Lower leg skin (tissue), 4 donors: ENCODE measurements at regions not wholly inside any gene's neighbourhood (a gene's known extent, or its start where the extent isn't known, plus 50 kb on each side); places are given as distances from the start of the nearest gene placed in this dataset.

Source experiments
- DNase-seq, 2 donors: peaks; one replicate each; pipeline ENCODE4 v3.0.0-alpha.2; 2019; ENCODE audit warnings: low spot score in 2 of 2
- H3K4me3 ChIP-seq: fragments of 200-600 bp; sonication (generic); 2 replicates; pipeline ENCODE4 v1.5.1; 2017; ENCODE audit warnings: mild to moderate bottlenecking, low read depth; ENCODE audit not compliant: poor library complexity, severe bottlenecking
- POLR2A ChIP-seq, 2 donors: fragments of 450-650 bp; IDR thresholded peaks; one replicate each; pipeline ENCODE4 v1.6.1; 2016 to 2017; ENCODE audit warnings: antibody characterized with exemption in 2 of 2, mild to moderate bottlenecking in 1 of 2, moderate library complexity in 1 of 2
- WGBS, 2 donors: methylation state at CpG; one replicate each; pipeline ENCODE4 v1.1.5; 2018; 5-methylcytosine and 5-hydroxymethylcytosine counted together
- intact Hi-C: fragments of 100-400 bp; cut with DNase I; formaldehyde crosslinking; loops from one replicate; pipeline ENCODE4 v1.15.0; 2023; ENCODE audit warnings: low total_unique reads
- TF ChIP-seq, protein P1 (sequence below), 3 donors: fragments of 450-650 bp; IDR thresholded peaks; one replicate each; pipeline ENCODE4 v1.5.1; 2016; ENCODE audit warnings: antibody characterized with exemption in 3 of 3, mild to moderate bottlenecking in 3 of 3, moderate library complexity in 2 of 3

DNA sequence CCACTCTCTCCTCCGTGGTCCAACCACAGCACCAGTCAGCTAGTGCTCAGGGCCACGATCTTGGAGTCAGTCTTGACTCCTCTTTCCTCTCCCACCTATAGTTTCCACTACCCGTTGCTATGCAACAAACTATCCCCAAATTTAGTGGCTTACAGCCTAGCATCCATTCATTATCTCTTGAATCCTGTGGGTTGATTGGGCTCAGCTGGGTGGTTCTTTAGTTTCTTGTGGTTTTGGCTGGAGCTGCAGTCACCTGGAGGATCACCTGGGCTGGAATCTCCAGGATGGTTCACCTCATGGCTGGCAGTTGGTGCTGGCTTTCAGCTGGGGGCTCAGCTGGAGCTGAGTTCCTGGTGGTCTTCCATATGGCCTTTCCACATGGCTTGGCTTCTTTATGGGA lies 149.9 kb downstream of the ASB1 start:
- TF ChIP-seq POLR2A (IDR thresholded peaks at IDR 0.05): no peak
- no peak overlapping the region for H3K4me3 ChIP-seq
- intact Hi-C loops: no loop called here
- 93% methylated on average over 3 of the region's 3 CpGs for WGBS, 2 donors
- DNase-seq: no peak

DNA sequence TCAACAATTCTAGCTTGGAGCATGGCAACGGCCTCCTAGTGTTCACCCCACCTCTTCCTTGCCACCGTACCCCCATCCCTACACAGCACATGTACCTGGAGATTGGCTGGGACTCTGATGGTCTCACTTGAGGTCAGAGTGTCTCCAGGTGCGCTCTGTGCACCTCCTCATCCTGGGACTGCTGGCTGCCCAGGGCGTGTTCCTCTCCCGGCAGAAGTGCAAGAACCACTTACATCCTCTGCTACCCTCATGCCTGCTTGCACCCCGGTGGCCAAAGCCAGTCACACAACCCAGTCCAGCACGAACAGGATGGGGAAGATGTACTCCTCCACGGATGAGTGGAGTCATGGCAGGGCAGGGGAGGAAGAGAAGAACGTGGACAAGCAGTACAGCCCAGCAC lies 151.5 kb downstream of the ASB1 start:
- TF ChIP-seq POLR2A (IDR thresholded peaks at IDR 0.05): no peak
- H3K4me3 ChIP-seq: no peak overlapping the region
- intact Hi-C loops: no loop called here
- 81% methylated on average over 8 to 9 of the region's 9 CpGs for WGBS, 2 donors
- DNase-seq: no peak

DNA sequence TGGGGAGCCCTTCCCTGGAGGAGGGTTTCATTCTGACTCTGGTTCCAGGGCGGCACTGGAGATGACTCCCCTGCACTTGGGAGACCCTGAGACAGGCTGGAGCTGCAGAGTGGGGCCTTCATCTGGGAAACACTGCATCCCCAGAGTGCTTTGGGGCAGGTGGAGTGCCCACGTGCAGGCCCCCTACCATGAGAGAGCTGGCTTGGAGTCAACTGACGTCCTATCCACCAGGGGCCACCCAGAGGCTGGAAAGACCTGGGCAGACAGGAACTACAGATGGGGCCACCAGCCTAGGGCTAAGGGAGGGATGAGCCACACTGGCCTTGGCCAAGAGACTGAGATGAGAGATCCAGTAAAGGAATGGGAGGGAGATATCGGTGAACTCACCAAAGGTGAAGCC lies 153.8 kb downstream of the ASB1 start:
- intact Hi-C loops: no loop called here
- no peak overlapping the region for H3K4me3 ChIP-seq
- TF ChIP-seq, protein P1, sequence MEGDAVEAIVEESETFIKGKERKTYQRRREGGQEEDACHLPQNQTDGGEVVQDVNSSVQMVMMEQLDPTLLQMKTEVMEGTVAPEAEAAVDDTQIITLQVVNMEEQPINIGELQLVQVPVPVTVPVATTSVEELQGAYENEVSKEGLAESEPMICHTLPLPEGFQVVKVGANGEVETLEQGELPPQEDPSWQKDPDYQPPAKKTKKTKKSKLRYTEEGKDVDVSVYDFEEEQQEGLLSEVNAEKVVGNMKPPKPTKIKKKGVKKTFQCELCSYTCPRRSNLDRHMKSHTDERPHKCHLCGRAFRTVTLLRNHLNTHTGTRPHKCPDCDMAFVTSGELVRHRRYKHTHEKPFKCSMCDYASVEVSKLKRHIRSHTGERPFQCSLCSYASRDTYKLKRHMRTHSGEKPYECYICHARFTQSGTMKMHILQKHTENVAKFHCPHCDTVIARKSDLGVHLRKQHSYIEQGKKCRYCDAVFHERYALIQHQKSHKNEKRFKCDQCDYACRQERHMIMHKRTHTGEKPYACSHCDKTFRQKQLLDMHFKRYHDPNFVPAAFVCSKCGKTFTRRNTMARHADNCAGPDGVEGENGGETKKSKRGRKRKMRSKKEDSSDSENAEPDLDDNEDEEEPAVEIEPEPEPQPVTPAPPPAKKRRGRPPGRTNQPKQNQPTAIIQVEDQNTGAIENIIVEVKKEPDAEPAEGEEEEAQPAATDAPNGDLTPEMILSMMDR (IDR thresholded peaks at IDR 0.05): no peak
- TF ChIP-seq POLR2A (IDR thresholded peaks at IDR 0.05): no peak
- peak in 1 of 2 donors; percentile 50 for DNase-seq
- 78% methylated on average over 4 of the region's 4 CpGs for WGBS, 2 donors

DNA sequence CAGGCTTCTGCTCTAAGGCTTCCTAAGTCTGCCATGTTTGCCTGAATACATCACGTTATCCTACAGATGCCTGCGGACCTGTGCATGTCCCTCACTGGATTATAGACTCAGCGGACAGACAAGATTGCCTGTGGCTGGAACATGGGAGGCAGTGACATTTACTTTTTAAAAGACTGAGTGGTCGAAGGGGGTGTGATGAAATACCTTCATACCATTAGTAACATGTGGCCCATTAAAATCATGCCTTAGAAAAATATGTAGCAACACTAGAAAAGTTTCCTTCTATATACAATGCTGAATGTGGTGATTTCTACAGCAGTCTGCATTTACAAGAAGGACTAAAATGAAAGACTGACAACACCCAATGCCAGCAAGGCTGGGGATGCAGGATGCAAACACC lies 154.4 kb downstream of the ASB1 start:
- DNase-seq: peak in 1 of 2 donors; percentile 21
- intact Hi-C loops: no loop called here
- TF ChIP-seq POLR2A (IDR thresholded peaks at IDR 0.05): no peak
- TF ChIP-seq, protein P1 (IDR thresholded peaks at IDR 0.05): no peak
- 88 to 91% methylated on average over 4 of the region's 4 CpGs for WGBS, 2 donors
- H3K4me3 ChIP-seq: no peak overlapping the region

DNA sequence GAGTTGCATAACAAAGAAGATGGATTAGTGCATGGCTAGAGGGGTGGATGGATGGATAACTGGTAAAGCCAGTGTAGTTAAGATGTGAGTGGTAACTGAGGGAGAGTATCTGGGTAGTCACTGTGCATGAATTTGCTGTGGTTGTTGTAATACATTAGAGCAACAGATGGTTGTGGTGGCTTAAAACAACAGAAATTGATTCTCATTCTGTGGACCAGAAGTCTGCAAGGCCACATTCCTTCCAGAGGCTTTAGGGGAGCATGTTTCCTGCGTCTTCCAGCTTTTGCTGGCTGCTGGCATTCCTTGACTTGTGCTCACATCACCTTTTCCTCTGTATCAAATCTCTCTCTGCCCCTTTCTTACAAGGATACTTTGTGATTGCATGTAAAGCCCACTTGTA lies 155.4 kb downstream of the ASB1 start:
- intact Hi-C loops: no loop called here
- DNase-seq: no peak
- H3K4me3 ChIP-seq: no peak overlapping the region
- no peak for TF ChIP-seq POLR2A (IDR thresholded peaks at IDR 0.05)
- TF ChIP-seq, protein P1 (IDR thresholded peaks at IDR 0.05): no peak
- 77 to 93% methylated on average over 1 of the region's 1 CpG for WGBS, 2 donors

DNA sequence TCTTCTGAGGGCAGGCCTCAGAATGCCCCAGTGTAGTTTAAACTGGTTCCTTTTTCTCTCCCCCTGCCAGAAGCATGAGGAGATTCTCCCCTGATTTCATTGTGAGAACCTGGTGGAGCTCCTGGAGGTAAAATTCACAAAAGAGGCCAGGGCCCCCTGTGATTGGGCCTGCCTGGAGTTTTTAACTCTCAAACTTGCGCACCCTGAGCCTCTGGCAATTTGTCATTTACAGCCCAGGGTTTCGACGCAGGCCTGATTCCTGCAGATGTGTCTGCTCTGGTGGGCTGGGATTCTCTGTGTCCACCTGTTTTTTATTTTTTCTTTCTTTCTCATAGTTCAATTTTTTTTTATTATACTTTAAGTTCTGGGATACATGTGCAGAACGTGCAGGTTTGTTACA lies 157.9 kb downstream of the ASB1 start:
- intact Hi-C loops: no loop called here
- WGBS, 2 donors: 89 to 92% methylated on average over 4 of the region's 4 CpGs
- no peak overlapping the region for H3K4me3 ChIP-seq
- DNase-seq: peak in 1 of 2 donors; percentile 49
- TF ChIP-seq, protein P1 (IDR thresholded peaks at IDR 0.05): no peak
- no peak for TF ChIP-seq POLR2A (IDR thresholded peaks at IDR 0.05)
